H9 (cell line): ENCODE measurements at regions not wholly inside any gene's neighbourhood (a gene's known extent, or its start where the extent isn't known, plus 50 kb on each side); places are given as distances from the start of the nearest gene placed in this dataset.

Source experiments
- DNase-seq: peaks from one replicate; pipeline ENCODE4 v3.0.0-alpha.2; 2017
- H2AFZ ChIP-seq: one replicate; pipeline ENCODE4 v1.6.1; 2013; ENCODE audit warnings: mild to moderate bottlenecking, low read length, control low read depth, moderate library complexity
- H2AK5ac ChIP-seq: 2 replicates; pipeline ENCODE4 v1.6.1; 2013; ENCODE audit warnings: low read length, control low read depth, mixed read lengths; ENCODE audit not compliant: insufficient read length
- H2BK120ac ChIP-seq: one replicate; pipeline ENCODE4 v1.6.1; 2013; ENCODE audit warnings: low read depth, mild to moderate bottlenecking, low read length, control low read depth, inconsistent platforms; ENCODE audit not compliant: poor library complexity, severe bottlenecking
- H2BK12ac ChIP-seq: 2 replicates; pipeline ENCODE4 v1.6.1; 2013; ENCODE audit warnings: low read length, control low read depth, mixed read lengths, low read depth; ENCODE audit not compliant: insufficient read length
- H2BK15ac ChIP-seq: 2 replicates; pipeline ENCODE4 v1.6.1; 2013; ENCODE audit warnings: low read depth, low read length, control low read depth
- H2BK20ac ChIP-seq: one replicate; pipeline ENCODE4 v1.6.1; 2013; ENCODE audit warnings: low read depth, mild to moderate bottlenecking, low read length, control low read depth, inconsistent platforms; ENCODE audit not compliant: poor library complexity, severe bottlenecking
- H2BK5ac ChIP-seq: 2 replicates; pipeline ENCODE4 v1.6.1; 2013; ENCODE audit warnings: low read length, control low read depth, mixed read lengths; ENCODE audit not compliant: insufficient read length
- H3K14ac ChIP-seq: 2 replicates; pipeline ENCODE4 v1.6.1; 2013; ENCODE audit warnings: low read length, control low read depth; ENCODE audit not compliant: insufficient read depth
- H3K18ac ChIP-seq: 2 replicates; pipeline ENCODE4 v1.6.1; 2013; ENCODE audit warnings: low read depth, mild to moderate bottlenecking, mixed read lengths, low read length, control low read depth; ENCODE audit not compliant: insufficient read length
- H3K23ac ChIP-seq: 2 replicates; pipeline ENCODE4 v1.6.1; 2013; ENCODE audit warnings: low read length, control low read depth, mixed read lengths, low read depth; ENCODE audit not compliant: insufficient read length
- H3K23me2 ChIP-seq: 2 replicates; pipeline ENCODE4 v1.6.1; 2013; ENCODE audit warnings: low read depth, mild to moderate bottlenecking, mixed read lengths, low read length, control low read depth; ENCODE audit not compliant: insufficient read length, poor library complexity, severe bottlenecking
- H3K27ac ChIP-seq: 2 replicates; pipeline ENCODE4 v1.5.1; 2013; ENCODE audit warnings: low read length, control low read depth, mixed read lengths, low read depth; ENCODE audit not compliant: insufficient read length
- H3K27me3 ChIP-seq: 2 replicates; pipeline ENCODE4 v1.6.1; 2013; ENCODE audit warnings: low read length, control low read depth, inconsistent platforms; ENCODE audit not compliant: insufficient read depth
- H3K4ac ChIP-seq: 2 replicates; pipeline ENCODE4 v1.6.1; 2013; ENCODE audit warnings: low read depth, mild to moderate bottlenecking, control low read depth, inconsistent platforms, low read length, moderate library complexity
- H3K4me1 ChIP-seq: 2 replicates; pipeline ENCODE4 v1.6.1; 2013; ENCODE audit warnings: low read length, control low read depth, inconsistent platforms; ENCODE audit not compliant: insufficient read depth
- H3K4me2 ChIP-seq: 2 replicates; pipeline ENCODE4 v1.6.1; 2013; ENCODE audit warnings: low read length, control low read depth, mixed read lengths; ENCODE audit not compliant: insufficient read length, insufficient read depth
- H3K56ac ChIP-seq: 2 replicates; pipeline ENCODE4 v1.6.1; 2013; ENCODE audit warnings: low read depth, mild to moderate bottlenecking, mixed read lengths, low read length, control low read depth; ENCODE audit not compliant: insufficient read length
- H3K79me1 ChIP-seq: 2 replicates; pipeline ENCODE4 v1.6.1; 2013; ENCODE audit warnings: low read depth, mild to moderate bottlenecking, moderate library complexity, low read length, control low read depth, inconsistent platforms; ENCODE audit not compliant: insufficient read depth, poor library complexity, severe bottlenecking
- H3K79me2 ChIP-seq: 2 replicates; pipeline ENCODE4 v1.6.1; 2013; ENCODE audit warnings: low read length, control low read depth, inconsistent platforms; ENCODE audit not compliant: insufficient read depth
- H3K9ac ChIP-seq: 2 replicates; pipeline ENCODE4 v1.6.1; 2013; ENCODE audit warnings: low read length, control low read depth, mixed read lengths; ENCODE audit not compliant: insufficient read length; ENCODE audit errors: extremely low read depth
- H3K9me3 ChIP-seq: one replicate; pipeline ENCODE4 v1.6.1; 2013; ENCODE audit warnings: low read depth, low read length, inconsistent platforms; ENCODE audit not compliant: control insufficient read depth
- H3T11ph ChIP-seq: one replicate; pipeline ENCODE4 v1.6.1; 2013; ENCODE audit warnings: mild to moderate bottlenecking, low read length, control low read depth, inconsistent platforms
- H4K20me1 ChIP-seq: one replicate; pipeline ENCODE4 v1.6.1; 2013; ENCODE audit not compliant: control insufficient read depth, insufficient read length, insufficient read depth
- H4K5ac ChIP-seq: 2 replicates; pipeline ENCODE4 v1.6.1; 2013; ENCODE audit warnings: low read depth, mild to moderate bottlenecking, mixed read lengths, low read length, control low read depth; ENCODE audit not compliant: insufficient read length
- H4K8ac ChIP-seq: replicated peaks from 2 replicates; pipeline ENCODE4 v1.6.1; 2013; ENCODE audit warnings: low read length, control low read depth, mixed read lengths, low read depth; ENCODE audit not compliant: insufficient read length
- H4K91ac ChIP-seq: 2 replicates; pipeline ENCODE4 v1.6.1; 2013; ENCODE audit warnings: low read depth, mild to moderate bottlenecking, moderate library complexity, mixed read lengths, low read length, control low read depth; ENCODE audit not compliant: insufficient read length
- H3K27ac Mint-ChIP-seq, 3 experiments: 2 replicates in 2 of 3; 3 replicates in 1 of 3; pipeline ENCODE4 v1.8.0; 2020 to 2021; ENCODE audit warnings: mixed read lengths in 3 of 3, mild to moderate bottlenecking in 1 of 3, moderate library complexity in 1 of 3
- H3K27me3 Mint-ChIP-seq: 2 replicates; pipeline ENCODE4 v1.8.0; 2021; ENCODE audit warnings: low read depth, mild to moderate bottlenecking, moderate library complexity, mixed read lengths
- H3K36me3 Mint-ChIP-seq, 3 experiments: 2 replicates in 2 of 3; 3 replicates in 1 of 3; pipeline ENCODE4 v1.8.0; 2020 to 2021; ENCODE audit warnings: low read depth in 3 of 3, mixed read lengths in 3 of 3; ENCODE audit not compliant: insufficient read depth in 1 of 3
- H3K4me1 Mint-ChIP-seq, 2 experiments: 2 replicates each; pipeline ENCODE4 v1.8.0; 2020; ENCODE audit warnings: mixed read lengths in 2 of 2
- H3K4me3 Mint-ChIP-seq, 2 experiments: 2 replicates in 1 of 2; 3 replicates in 1 of 2; pipeline ENCODE4 v1.8.0; 2020 to 2021; ENCODE audit warnings: mild to moderate bottlenecking in 2 of 2, mixed read lengths in 2 of 2, moderate library complexity in 1 of 2
- H3K9me3 Mint-ChIP-seq, 2 experiments: 2 replicates in 1 of 2; 3 replicates in 1 of 2; pipeline ENCODE4 v1.8.0; 2020; ENCODE audit warnings: mild to moderate bottlenecking in 2 of 2, mixed read lengths in 2 of 2, moderate library complexity in 1 of 2
- CTCF ChIP-seq: fragments of 200-600 bp; sonication (generic); conservative IDR thresholded peaks from 3 replicates; pipeline ENCODE4 v1.8.0; 2021; ENCODE audit warnings: antibody characterized with exemption, mild to moderate bottlenecking
- WGBS: extraction: QIAGEN DNeasy Blood & Tissue Kit; methylation state at CpG from one replicate; pipeline ENCODE4 v1.1.7; 2013; ENCODE audit warnings: missing lambda C conversion rate, low lambda C conversion rate, mixed read lengths; ENCODE audit not compliant: insufficient read length; ENCODE audit errors: extremely low coverage; 5-methylcytosine and 5-hydroxymethylcytosine counted together

- Histone ChIP-seq H3T11ph (no peak overlapping the region), H3K4me2 (no peak overlapping the region), H2BK15ac (no peak overlapping the region), H3K27ac (no peak overlapping the region), H4K8ac (no peak overlapping the region), H3K23ac (no peak overlapping the region), H3K14ac (no peak overlapping the region), H3K18ac (no peak overlapping the region), H3K9ac (no peak overlapping the region), H4K20me1 (no peaks in the 10 kb centered on the region), H3K9me3 (no peaks in the 10 kb centered on the region), H3K23me2 (no peaks in the 10 kb centered on the region), H3K56ac (no peak overlapping the region), H2BK20ac (no peak overlapping the region), H3K27me3 (no peaks in the 10 kb centered on the region), H3K4me1 (no peaks in the 10 kb centered on the region), H2BK5ac (no peak overlapping the region), H3K79me1 (no peaks in the 10 kb centered on the region), H3K79me2 (no peaks in the 10 kb centered on the region), H3K4ac (no peak overlapping the region), H2AK5ac (no peak overlapping the region), H4K5ac (no peak overlapping the region), H2AFZ (no peak overlapping the region), H4K91ac (no peak overlapping the region), H2BK12ac (no peak overlapping the region), H2BK120ac (no peak overlapping the region)
- no peaks in the 10 kb centered on the region for H3K9me3 Mint-ChIP-seq
- H3K27me3 Mint-ChIP-seq: peaks cover 22% of the 10 kb centered on the region
- no peaks in the 10 kb centered on the region for H3K36me3 Mint-ChIP-seq
- WGBS: no CpG with 5 or more reads among the region's 6 CpGs
- no peaks in the 10 kb centered on the region for H3K4me1 Mint-ChIP-seq
- no peak for DNase-seq
- H3K27ac Mint-ChIP-seq: no peak overlapping the region
- H3K4me3 Mint-ChIP-seq: no peak overlapping the region
- no peak for TF ChIP-seq CTCF
Measured at GRCh38 chr2:235180642-235181041, 228.8 kb downstream of the SH3BP4 start.
